Uterus (tissue), 3 donors: ENCODE measurements at regions not wholly inside any gene's neighbourhood (a gene's known extent, or its start where the extent isn't known, plus 50 kb on each side); places are given as distances from the start of the nearest gene placed in this dataset.

Experiments
- DNase-seq, 2 donors: peaks; one replicate each; pipeline ENCODE4 v3.0.0-alpha.2; 2019 to 2020
- H3K27ac ChIP-seq, 2 donors: fragments of 200-600 bp; sonication (generic); 1 replicate in 1 of 2; 2 replicates in 1 of 2; pipeline ENCODE4 v1.5.1; 2016 to 2018
- H3K27me3 ChIP-seq, 2 donors: fragments of 200-600 bp; sonication (generic); one replicate each; pipeline ENCODE4 v1.5.1; 2018 to 2019; ENCODE audit warnings: control low read depth in 1 of 2
- H3K36me3 ChIP-seq, 2 donors: fragments of 200-600 bp; sonication (generic); one replicate each; pipeline ENCODE4 v1.5.1; 2019; ENCODE audit warnings: control low read depth in 1 of 2
- H3K4me1 ChIP-seq, 2 donors: fragments of 200-600 bp; sonication (generic); one replicate each; pipeline ENCODE4 v1.5.1; 2018 to 2019; ENCODE audit warnings: control low read depth in 1 of 2
- H3K4me3 ChIP-seq, 2 donors: fragments of 200-600 bp; sonication (generic); 1 replicate in 1 of 2; 2 replicates in 1 of 2; pipeline ENCODE4 v1.5.1; 2018 to 2019; ENCODE audit warnings: mild to moderate bottlenecking in 1 of 2
- H3K9me3 ChIP-seq, 2 donors: fragments of 200-600 bp; sonication (generic); one replicate each; pipeline ENCODE4 v1.5.1; 2019; ENCODE audit warnings: control low read depth in 1 of 2
- CTCF ChIP-seq, 4 experiments: fragments of 200-600 bp in 2 of 4; fragments of 450-650 bp in 2 of 4; sonication (generic) in 2 of 4; IDR thresholded peaks; one replicate each; pipeline ENCODE4 v1.5.1; 2016 to 2019; ENCODE audit warnings: antibody characterized with exemption in 4 of 4, mild to moderate bottlenecking in 2 of 4, moderate library complexity in 1 of 4
- POLR2A ChIP-seq, 2 donors: fragments of 450-650 bp; IDR thresholded peaks; one replicate each; pipeline ENCODE4 v1.6.1; 2016; ENCODE audit warnings: antibody characterized with exemption in 2 of 2, mild to moderate bottlenecking in 1 of 2, moderate library complexity in 1 of 2
- intact Hi-C: fragments of 100-400 bp; cut with DNase I; formaldehyde crosslinking; loops from one replicate; pipeline ENCODE4 v1.15.1; 2023; ENCODE audit warnings: low total_unique reads
- donor health status: DM: yes; HTN: yes; CAD: no.

- Histone ChIP-seq H3K27me3 (no peaks in the 10 kb centered on the region), H3K4me3 (no peak overlapping the region), H3K27ac (no peak overlapping the region), H3K36me3 (no peaks in the 10 kb centered on the region), H3K9me3 (no peaks in the 10 kb centered on the region), H3K4me1 (no peaks in the 10 kb centered on the region)
- TF ChIP-seq CTCF (IDR thresholded peaks at IDR 0.05) (no peak), POLR2A (IDR thresholded peaks at IDR 0.05) (no peak)
- DNase-seq, result no peak
- intact Hi-C loops, result no loop called here
These were observed 126.2 kb upstream of the LRRC7 start for GRCh38 chr1:69441496-69441895.

- intact Hi-C loops, result no loop called here
- TF ChIP-seq CTCF (IDR thresholded peaks at IDR 0.05) (no peak), POLR2A (IDR thresholded peaks at IDR 0.05) (no peak)
These were observed 116.5 kb upstream of the LRRC7 start for GRCh38 chr1:69451196-69451595.

GRCh38 chr1:69455718-69456117 lies 112.0 kb upstream of the LRRC7 start:
- no peaks in the 10 kb centered on the region for H3K9me3 ChIP-seq
- no peaks in the 10 kb centered on the region for H3K27me3 ChIP-seq
- intact Hi-C loops, result no loop called here
- no peaks in the 10 kb centered on the region for H3K4me1 ChIP-seq
- DNase-seq, result no peak
- no peak overlapping the region for H3K27ac ChIP-seq
- TF ChIP-seq POLR2A (IDR thresholded peaks at IDR 0.05), result no peak
- no peak for TF ChIP-seq CTCF (IDR thresholded peaks at IDR 0.05)
- no peak overlapping the region for H3K4me3 ChIP-seq
- H3K36me3 ChIP-seq, result no peaks in the 10 kb centered on the region

More at GRCh38 chr1:69451196-69451595, 116.5 kb upstream of the LRRC7 start:
- H3K9me3 ChIP-seq, result no peaks in the 10 kb centered on the region
- H3K27me3 ChIP-seq, result no peaks in the 10 kb centered on the region
- no peaks in the 10 kb centered on the region for H3K36me3 ChIP-seq
- no peaks in the 10 kb centered on the region for H3K4me1 ChIP-seq
- H3K4me3 ChIP-seq, result no peak overlapping the region
- H3K27ac ChIP-seq, result no peak overlapping the region
- no peak for DNase-seq

GRCh38 chr1:69459244-69459643 lies 108.5 kb upstream of the LRRC7 start:
- H3K27me3 ChIP-seq, result no peaks in the 10 kb centered on the region
- H3K9me3 ChIP-seq, result no peaks in the 10 kb centered on the region
- no peak overlapping the region for H3K4me3 ChIP-seq
- H3K27ac ChIP-seq, result no peak overlapping the region
- no peaks in the 10 kb centered on the region for H3K36me3 ChIP-seq
- no peak for DNase-seq
- intact Hi-C loops, result no loop called here
- H3K4me1 ChIP-seq, result no peaks in the 10 kb centered on the region
- TF ChIP-seq CTCF (IDR thresholded peaks at IDR 0.05) (no peak), POLR2A (IDR thresholded peaks at IDR 0.05) (no peak)

GRCh38 chr1:69475021-69475420 lies 92.7 kb upstream of the LRRC7 start:
- TF ChIP-seq CTCF (IDR thresholded peaks at IDR 0.05) (no peak), POLR2A (IDR thresholded peaks at IDR 0.05) (no peak)
- H3K9me3 ChIP-seq, result no peaks in the 10 kb centered on the region
- H3K4me3 ChIP-seq, result no peak overlapping the region
- DNase-seq, result no peak
- no peaks in the 10 kb centered on the region for H3K4me1 ChIP-seq
- no peaks in the 10 kb centered on the region for H3K36me3 ChIP-seq
- no peaks in the 10 kb centered on the region for H3K27me3 ChIP-seq
- intact Hi-C loops, result no loop called here
- H3K27ac ChIP-seq, result no peak overlapping the region
